ENCODE measurements at regions not wholly inside any gene's neighbourhood (a gene's known extent, or its start where the extent isn't known, plus 50 kb on each side); places are given as distances from the start of the nearest gene placed in this dataset.

DNA sequence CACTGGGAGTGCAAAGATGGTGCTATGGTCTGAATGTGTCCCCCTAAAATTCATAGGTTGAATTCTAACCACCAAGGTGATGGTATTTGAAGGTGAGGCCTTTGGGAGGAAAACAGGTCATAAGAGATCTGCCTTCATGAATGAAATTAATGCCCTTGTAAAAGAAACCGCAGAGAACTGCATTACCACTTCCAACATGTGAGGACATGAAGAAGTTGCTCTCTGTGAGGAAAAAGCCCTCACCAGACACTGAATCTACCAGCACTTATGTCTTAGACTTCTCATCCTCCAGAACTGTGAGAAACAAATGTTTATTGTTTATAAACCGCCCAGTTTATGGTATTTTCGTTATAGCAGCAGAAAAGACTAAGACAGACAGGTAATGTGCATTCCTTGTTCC is 224.7 kb upstream of the C1orf87 start:
- H3K27ac Mint-ChIP-seq, result no peak overlapping the region
- Histone ChIP-seq H3K4me1 (ENCODE audit: insufficient read depth, low read length) (no peaks in the 10 kb centered on the region), H3K79me1 (ENCODE audit: insufficient read depth, low read depth, low read length, poor library complexity, severe bottlenecking) (no peaks in the 10 kb centered on the region), H4K5ac (ENCODE audit: insufficient read length, low read depth, low read length) (no peak overlapping the region), H4K91ac (ENCODE audit: insufficient read length, low read depth, low read length) (no peak overlapping the region), H3K23me2 (ENCODE audit: insufficient read length, low read depth, low read length, poor library complexity, severe bottlenecking) (no peaks in the 10 kb centered on the region), H2BK12ac (ENCODE audit: insufficient read length, low read depth, low read length) (no peak overlapping the region), H2BK5ac (ENCODE audit: insufficient read length, low read length) (no peak overlapping the region), H4K20me1 (ENCODE audit: control insufficient read depth, insufficient read depth, insufficient read length) (no peaks in the 10 kb centered on the region), H3K23ac (ENCODE audit: insufficient read length, low read depth, low read length) (no peak overlapping the region), H3T11ph (ENCODE audit: low read length) (no peak overlapping the region), H3K14ac (ENCODE audit: insufficient read depth, low read length) (no peak overlapping the region), H2AFZ (ENCODE audit: low read length) (no peak overlapping the region), H3K9me3 (ENCODE audit: control insufficient read depth, low read depth, low read length) (no peaks in the 10 kb centered on the region), H2AK5ac (ENCODE audit: insufficient read length, low read length) (no peak overlapping the region), H3K79me2 (ENCODE audit: insufficient read depth, low read length) (no peaks in the 10 kb centered on the region), H3K4me2 (ENCODE audit: insufficient read depth, insufficient read length, low read length) (no peak overlapping the region), H2BK20ac (ENCODE audit: low read depth, low read length, poor library complexity, severe bottlenecking) (no peak overlapping the region), H3K56ac (ENCODE audit: insufficient read length, low read depth, low read length) (no peak overlapping the region), H3K4ac (ENCODE audit: low read depth, low read length) (no peak overlapping the region), H3K27me3 (ENCODE audit: insufficient read depth, low read length) (no peaks in the 10 kb centered on the region), H3K27ac (ENCODE audit: insufficient read length, low read depth, low read length) (no peak overlapping the region), H2BK15ac (ENCODE audit: low read depth, low read length) (no peak overlapping the region), H3K18ac (ENCODE audit: insufficient read length, low read depth, low read length) (no peak overlapping the region), H2BK120ac (ENCODE audit: low read depth, low read length, poor library complexity, severe bottlenecking) (no peak overlapping the region), H4K8ac (replicated peaks; ENCODE audit: insufficient read length, low read depth, low read length) (no peak overlapping the region), H3K9ac (ENCODE audit: extremely low read depth, insufficient read length, low read length) (no peak overlapping the region)
- peaks cover 0 to 3% of the 10 kb centered on the region in 2 experiments; a peak in 1 of 5 replicates for H3K9me3 Mint-ChIP-seq
- H3K36me3 Mint-ChIP-seq (ENCODE audit: insufficient read depth in 1 of 3, low read depth in 3 of 3), result no peaks in the 10 kb centered on the region
- DNase-seq, result no peak
- H3K27me3 Mint-ChIP-seq (ENCODE audit: low read depth), result no peaks in the 10 kb centered on the region
- no CpG with 5 or more reads among the region's 3 CpGs for whole genome bisulfite sequencing (ENCODE audit: extremely low coverage, insufficient read length, low lambda C conversion rate)
- H3K4me3 Mint-ChIP-seq, result no peak overlapping the region
- no peaks in the 10 kb centered on the region for H3K4me1 Mint-ChIP-seq
- TF ChIP-seq, protein P1, sequence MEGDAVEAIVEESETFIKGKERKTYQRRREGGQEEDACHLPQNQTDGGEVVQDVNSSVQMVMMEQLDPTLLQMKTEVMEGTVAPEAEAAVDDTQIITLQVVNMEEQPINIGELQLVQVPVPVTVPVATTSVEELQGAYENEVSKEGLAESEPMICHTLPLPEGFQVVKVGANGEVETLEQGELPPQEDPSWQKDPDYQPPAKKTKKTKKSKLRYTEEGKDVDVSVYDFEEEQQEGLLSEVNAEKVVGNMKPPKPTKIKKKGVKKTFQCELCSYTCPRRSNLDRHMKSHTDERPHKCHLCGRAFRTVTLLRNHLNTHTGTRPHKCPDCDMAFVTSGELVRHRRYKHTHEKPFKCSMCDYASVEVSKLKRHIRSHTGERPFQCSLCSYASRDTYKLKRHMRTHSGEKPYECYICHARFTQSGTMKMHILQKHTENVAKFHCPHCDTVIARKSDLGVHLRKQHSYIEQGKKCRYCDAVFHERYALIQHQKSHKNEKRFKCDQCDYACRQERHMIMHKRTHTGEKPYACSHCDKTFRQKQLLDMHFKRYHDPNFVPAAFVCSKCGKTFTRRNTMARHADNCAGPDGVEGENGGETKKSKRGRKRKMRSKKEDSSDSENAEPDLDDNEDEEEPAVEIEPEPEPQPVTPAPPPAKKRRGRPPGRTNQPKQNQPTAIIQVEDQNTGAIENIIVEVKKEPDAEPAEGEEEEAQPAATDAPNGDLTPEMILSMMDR (conservative IDR thresholded peaks at IDR 0.05), result no peak
